PC-3 (cell line): ENCODE measurements at regions not wholly inside any gene's neighbourhood (a gene's known extent, or its start where the extent isn't known, plus 50 kb on each side); places are given as distances from the start of the nearest gene placed in this dataset.

Experiments used
- ATAC-seq: fragments of 200-7000 bp; cut with Tn5 transposase; 2 replicates; pipeline ENCODE4 v1.9.1; 2020; ENCODE audit warnings: mild to moderate bottlenecking, moderate library complexity
- BruUV-seq: library from RNA; stranded (reverse); fragments of 400-500 nt; replicated peaks from 2 replicates; lab custom pipeline; 2021; lab: Mats Ljungman, UMichigan
- CTCF ChIA-PET: fragments of 300-600 bp; sonication (Branson Sonifier 250); formaldehyde crosslinking; loops from one replicate; lab custom pipeline; 2022; ENCODE audit warnings: antibody characterized with exemption; lab: Charles Lee
- POLR2A ChIA-PET: fragments of 300-600 bp; sonication (Branson Sonifier 250); formaldehyde crosslinking; loops from one replicate; lab custom pipeline; 2022; ENCODE audit warnings: antibody characterized with exemption; ENCODE audit not compliant: unreplicated experiment; lab: Charles Lee
- DNase-seq: peaks from one replicate; pipeline ENCODE4 v3.0.0-alpha.2; 2015
- H2AFZ ChIP-seq: fragments of 300-600 bp; sonication (generic); 2 replicates; pipeline ENCODE4 v1.6.0; 2016; ENCODE audit warnings: antibody characterized with exemption, low read length
- H3F3A ChIP-seq: fragments of 300-600 bp; sonication (generic); one replicate; pipeline ENCODE4 v1.6.0; 2017; ENCODE audit warnings: antibody characterized with exemption, low read length, control low read depth, mild to moderate bottlenecking; ENCODE audit not compliant: unreplicated experiment
- H3K27ac ChIP-seq: fragments of 300-600 bp; sonication (generic); 2 replicates; pipeline ENCODE4 v1.5.1; 2016; ENCODE audit warnings: mild to moderate bottlenecking, low read length
- H3K27me3 ChIP-seq: fragments of 300-600 bp; sonication (generic); 2 replicates; pipeline ENCODE4 v1.6.1; 2016; ENCODE audit warnings: low read length, mixed read lengths
- H3K36me3 ChIP-seq: fragments of 300-600 bp; sonication (generic); 2 replicates; pipeline ENCODE4 v1.6.1; 2016; ENCODE audit warnings: low read depth, mixed run types, low read length, mixed read lengths
- H3K4me1 ChIP-seq: fragments of 300-600 bp; sonication (generic); 2 replicates; pipeline ENCODE4 v1.5.1; 2016; ENCODE audit warnings: low read length; ENCODE audit not compliant: insufficient read depth
- H3K4me2 ChIP-seq: fragments of 300-600 bp; sonication (generic); 2 replicates; pipeline ENCODE4 v1.6.0; 2016; ENCODE audit warnings: low read length
- H3K4me3 ChIP-seq: fragments of 300-600 bp; sonication (generic); 2 replicates; pipeline ENCODE4 v1.5.1; 2016; ENCODE audit warnings: mild to moderate bottlenecking, low read length, mixed read lengths
- H3K79me2 ChIP-seq: fragments of 300-600 bp; sonication (generic); 2 replicates; pipeline ENCODE4 v1.6.1; 2017; ENCODE audit warnings: low read length, mixed read lengths
- H3K9ac ChIP-seq: fragments of 300-600 bp; sonication (generic); 2 replicates; pipeline ENCODE4 v1.6.0; 2016; ENCODE audit warnings: mild to moderate bottlenecking, low read length
- H3K9me2 ChIP-seq: fragments of 300-600 bp; sonication (generic); replicated peaks from 2 replicates; pipeline ENCODE4 v1.6.1; 2016; ENCODE audit warnings: mixed run types, low read length, mixed read lengths
- H3K9me3 ChIP-seq: fragments of 300-600 bp; sonication (generic); 2 replicates; pipeline ENCODE4 v1.6.1; 2016; ENCODE audit warnings: low read length, mixed read lengths
- H4K20me1 ChIP-seq: fragments of 300-600 bp; sonication (generic); 2 replicates; pipeline ENCODE4 v1.6.1; 2016; ENCODE audit warnings: low read length, mixed read lengths
- EZH2 ChIP-seq: fragments of 300-600 bp; sonication (generic); IDR thresholded peaks from one replicate; pipeline ENCODE4 v1.6.1; 2017; ENCODE audit warnings: antibody characterized with exemption, mild to moderate bottlenecking, low read length; ENCODE audit not compliant: unreplicated experiment
- EZH2phosphoT487 ChIP-seq: fragments of 300-600 bp; sonication (generic); IDR thresholded peaks from 2 replicates; pipeline ENCODE4 v1.6.1; 2018; ENCODE audit warnings: mild to moderate bottlenecking, antibody characterized with exemption, low read length, borderline replicate concordance
- intact Hi-C: fragments of 100-400 bp; cut with micrococcal nuclease; formaldehyde crosslinking; loops from 2 replicates; pipeline ENCODE4 v1.9.0; 2023
- TF ChIP-seq, protein P1 (sequence below): fragments of 300-600 bp; sonication (generic); conservative IDR thresholded peaks from 2 replicates; pipeline ENCODE4 v1.5.1; 2017; ENCODE audit warnings: antibody characterized with exemption, low read depth, mild to moderate bottlenecking, low read length

GRCh38 chr15:37524601-37525000, 409.8 kb upstream of the TMCO5A start:
- H3K79me2 ChIP-seq: no peaks in the 10 kb centered on the region
- H3K27me3 ChIP-seq: peaks cover 10% of the 10 kb centered on the region; the same call in 1 of the 2 replicates
- ATAC-seq (no peak), DNase-seq (no peak)
- no peaks in the 10 kb centered on the region for H3K9me2 ChIP-seq
- H3K9me3 ChIP-seq: no peaks in the 10 kb centered on the region
- H4K20me1 ChIP-seq: no peaks in the 10 kb centered on the region
- no peak overlapping the region for H3K4me3 ChIP-seq
- H3F3A ChIP-seq: no peaks in the 10 kb centered on the region
- ChIA-PET POLR2A (interaction anchor here (0.6 kb wide), 1 partner anchor 965 kb away, joined by 5 read pairs; no protein-coding TSS in a partner anchor), CTCF (no interaction called here)
- TF ChIP-seq, protein P1, sequence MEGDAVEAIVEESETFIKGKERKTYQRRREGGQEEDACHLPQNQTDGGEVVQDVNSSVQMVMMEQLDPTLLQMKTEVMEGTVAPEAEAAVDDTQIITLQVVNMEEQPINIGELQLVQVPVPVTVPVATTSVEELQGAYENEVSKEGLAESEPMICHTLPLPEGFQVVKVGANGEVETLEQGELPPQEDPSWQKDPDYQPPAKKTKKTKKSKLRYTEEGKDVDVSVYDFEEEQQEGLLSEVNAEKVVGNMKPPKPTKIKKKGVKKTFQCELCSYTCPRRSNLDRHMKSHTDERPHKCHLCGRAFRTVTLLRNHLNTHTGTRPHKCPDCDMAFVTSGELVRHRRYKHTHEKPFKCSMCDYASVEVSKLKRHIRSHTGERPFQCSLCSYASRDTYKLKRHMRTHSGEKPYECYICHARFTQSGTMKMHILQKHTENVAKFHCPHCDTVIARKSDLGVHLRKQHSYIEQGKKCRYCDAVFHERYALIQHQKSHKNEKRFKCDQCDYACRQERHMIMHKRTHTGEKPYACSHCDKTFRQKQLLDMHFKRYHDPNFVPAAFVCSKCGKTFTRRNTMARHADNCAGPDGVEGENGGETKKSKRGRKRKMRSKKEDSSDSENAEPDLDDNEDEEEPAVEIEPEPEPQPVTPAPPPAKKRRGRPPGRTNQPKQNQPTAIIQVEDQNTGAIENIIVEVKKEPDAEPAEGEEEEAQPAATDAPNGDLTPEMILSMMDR: no peak
- TF ChIP-seq EZH2phosphoT487: no peak
- TF ChIP-seq EZH2: no peak
- no TSS peak for BruUV-seq
- no peak overlapping the region for H2AFZ ChIP-seq
- H3K36me3 ChIP-seq: no peaks in the 10 kb centered on the region
- intact Hi-C loops: no loop called here
- H3K27ac ChIP-seq: no peak overlapping the region
- no peak overlapping the region for H3K4me2 ChIP-seq
- no peaks in the 10 kb centered on the region for H3K4me1 ChIP-seq
- no peak overlapping the region for H3K9ac ChIP-seq

- Histone ChIP-seq H2AFZ (no peak overlapping the region), H3F3A (no peaks in the 10 kb centered on the region), H3K9me2 (no peaks in the 10 kb centered on the region), H4K20me1 (no peaks in the 10 kb centered on the region), H3K9ac (no peak overlapping the region), H3K9me3 (no peaks in the 10 kb centered on the region), H3K79me2 (no peaks in the 10 kb centered on the region), H3K27me3 (peaks cover 16% of the 10 kb centered on the region), H3K36me3 (no peaks in the 10 kb centered on the region), H3K4me1 (no peaks in the 10 kb centered on the region), H3K27ac (no peak overlapping the region), H3K4me3 (no peak overlapping the region), H3K4me2 (no peak overlapping the region)
- no peak for DNase-seq
- ATAC-seq: no peak
- POLR2A ChIA-PET: no interaction called here
- intact Hi-C loops: no loop called here
- BruUV-seq: no TSS peak
- CTCF ChIA-PET: no interaction called here
- TF ChIP-seq, protein P1: no peak
- TF ChIP-seq EZH2phosphoT487: no peak
- TF ChIP-seq EZH2: no peak
Measured at GRCh38 chr15:37528432-37528831, 406.0 kb upstream of the TMCO5A start.

GRCh38 chr15:37536967-37537605, 397.4 kb upstream of the TMCO5A start:
- Histone ChIP-seq H3K9ac (no peak overlapping the region), H3K79me2 (no peaks in the 10 kb centered on the region), H3K9me2 (no peaks in the 10 kb centered on the region), H3K4me2 (no peak overlapping the region), H3K4me3 (no peak overlapping the region), H3K27me3 (peaks cover 18% of the 10 kb centered on the region; the same call in 1 of the 2 replicates), H3F3A (no peaks in the 10 kb centered on the region), H3K9me3 (no peaks in the 10 kb centered on the region), H2AFZ (no peak overlapping the region; the same call in 1 of the 2 replicates), H3K27ac (no peak overlapping the region), H3K4me1 (peaks cover 4% of the 10 kb centered on the region; the same call in 1 of the 2 replicates), H4K20me1 (no peaks in the 10 kb centered on the region), H3K36me3 (no peaks in the 10 kb centered on the region)
- CTCF ChIA-PET: no interaction called here
- DNase-seq (peak; percentile 48), ATAC-seq (no peak)
- POLR2A ChIA-PET: no interaction called here
- BruUV-seq: no TSS peak
- intact Hi-C loops: no loop called here
- TF ChIP-seq EZH2 (no peak), EZH2phosphoT487 (no peak)
- TF ChIP-seq, protein P1: no peak
